ENCODE measurements at regions not wholly inside any gene's neighbourhood (a gene's known extent, or its start where the extent isn't known, plus 50 kb on each side); places are given as distances from the start of the nearest gene placed in this dataset.

DNA sequence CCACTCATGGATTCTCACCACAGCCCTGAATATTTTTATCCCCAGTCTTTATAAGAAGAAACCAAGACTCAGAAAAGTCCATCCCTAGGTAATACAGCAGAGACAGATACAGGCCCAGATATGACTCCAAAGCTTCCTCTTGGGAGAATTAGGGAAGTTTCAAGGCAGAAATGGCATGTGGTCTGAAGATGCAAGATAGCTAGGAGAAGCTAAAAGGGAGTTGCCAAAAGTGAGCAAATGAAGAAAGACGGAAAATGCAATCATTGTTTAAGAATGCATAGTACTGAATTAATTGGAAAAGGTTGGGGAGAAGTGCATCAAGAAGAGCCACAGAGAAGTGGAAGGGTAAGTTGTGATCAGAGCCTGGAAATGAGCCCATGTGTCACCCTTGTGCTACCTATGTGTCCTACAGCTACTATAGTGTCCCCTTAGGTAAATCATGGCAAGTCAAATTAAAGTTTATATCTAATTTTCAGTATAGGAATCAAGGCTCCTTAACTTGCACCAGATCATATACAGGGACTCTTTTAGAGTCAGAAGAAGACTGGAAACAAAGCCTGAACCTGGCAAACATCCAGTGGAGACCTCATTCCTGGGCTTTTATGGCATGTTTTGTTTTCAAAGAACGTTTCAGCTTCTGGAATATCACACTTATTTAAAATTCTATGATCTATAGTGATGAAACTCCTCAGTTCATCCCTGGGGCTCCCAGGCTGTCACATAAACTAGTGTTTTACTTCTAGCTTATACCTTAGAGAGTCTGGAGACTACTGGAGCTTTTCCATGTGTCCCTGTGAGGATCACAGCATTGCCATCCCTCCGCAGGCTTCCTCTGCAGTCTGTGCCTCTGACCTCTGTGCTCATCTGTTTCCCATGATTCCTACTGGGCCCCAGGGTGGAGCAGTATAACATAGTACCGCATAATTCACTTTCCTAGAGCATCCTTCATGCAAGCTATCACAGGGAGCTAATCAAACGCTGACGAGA lies 189.0 kb upstream of the CDKN3 start:
- TF ChIP-seq GABPA (IDR thresholded peaks at IDR 0.05; ENCODE audit: borderline replicate concordance, insufficient read depth, low read length) (no peak), SIN3A (conservative IDR thresholded peaks at IDR 0.05 in 1 of 2, IDR thresholded peaks at IDR 0.05 in 1 of 2; ENCODE audit: low read depth in 1 of 2, low read length in 2 of 2) (no peak), BRCA1 (IDR thresholded peaks at IDR 0.05; ENCODE audit: low read depth, low read length) (no peak), JUND (IDR thresholded peaks at IDR 0.05; ENCODE audit: low read length) (no peak), NRF1 (IDR thresholded peaks at IDR 0.05; ENCODE audit: low read depth, low read length) (no peak)
- TF ChIP-seq, protein P1, sequence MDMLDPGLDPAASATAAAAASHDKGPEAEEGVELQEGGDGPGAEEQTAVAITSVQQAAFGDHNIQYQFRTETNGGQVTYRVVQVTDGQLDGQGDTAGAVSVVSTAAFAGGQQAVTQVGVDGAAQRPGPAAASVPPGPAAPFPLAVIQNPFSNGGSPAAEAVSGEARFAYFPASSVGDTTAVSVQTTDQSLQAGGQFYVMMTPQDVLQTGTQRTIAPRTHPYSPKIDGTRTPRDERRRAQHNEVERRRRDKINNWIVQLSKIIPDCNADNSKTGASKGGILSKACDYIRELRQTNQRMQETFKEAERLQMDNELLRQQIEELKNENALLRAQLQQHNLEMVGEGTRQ (IDR thresholded peaks at IDR 0.05; ENCODE audit: low read length): no peak
- TF ChIP-seq, protein P2, sequence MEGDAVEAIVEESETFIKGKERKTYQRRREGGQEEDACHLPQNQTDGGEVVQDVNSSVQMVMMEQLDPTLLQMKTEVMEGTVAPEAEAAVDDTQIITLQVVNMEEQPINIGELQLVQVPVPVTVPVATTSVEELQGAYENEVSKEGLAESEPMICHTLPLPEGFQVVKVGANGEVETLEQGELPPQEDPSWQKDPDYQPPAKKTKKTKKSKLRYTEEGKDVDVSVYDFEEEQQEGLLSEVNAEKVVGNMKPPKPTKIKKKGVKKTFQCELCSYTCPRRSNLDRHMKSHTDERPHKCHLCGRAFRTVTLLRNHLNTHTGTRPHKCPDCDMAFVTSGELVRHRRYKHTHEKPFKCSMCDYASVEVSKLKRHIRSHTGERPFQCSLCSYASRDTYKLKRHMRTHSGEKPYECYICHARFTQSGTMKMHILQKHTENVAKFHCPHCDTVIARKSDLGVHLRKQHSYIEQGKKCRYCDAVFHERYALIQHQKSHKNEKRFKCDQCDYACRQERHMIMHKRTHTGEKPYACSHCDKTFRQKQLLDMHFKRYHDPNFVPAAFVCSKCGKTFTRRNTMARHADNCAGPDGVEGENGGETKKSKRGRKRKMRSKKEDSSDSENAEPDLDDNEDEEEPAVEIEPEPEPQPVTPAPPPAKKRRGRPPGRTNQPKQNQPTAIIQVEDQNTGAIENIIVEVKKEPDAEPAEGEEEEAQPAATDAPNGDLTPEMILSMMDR (IDR thresholded peaks at IDR 0.05; ENCODE audit: control extremely low read depth in 1 of 3, insufficient read depth in 1 of 3, low read depth in 1 of 3, low read length in 3 of 3): no peak
